PC-3 (cell line): ENCODE measurements at regions not wholly inside any gene's neighbourhood (a gene's known extent, or its start where the extent isn't known, plus 50 kb on each side); places are given as distances from the start of the nearest gene placed in this dataset.
A peak's percentile ranks its signal among the peaks of the same experiment; 100 is the strongest.
"Not testable (repeated sequence)": the region's sequence is repeated elsewhere in the genome, so short reads cannot be mapped to it uniquely, and the experiment has no call there.

Source experiments
- ATAC-seq: fragments of 200-7000 bp; cut with Tn5 transposase; 2 replicates; pipeline ENCODE4 v1.9.1; 2020; ENCODE audit warnings: mild to moderate bottlenecking, moderate library complexity
- BruUV-seq: library from RNA; stranded (reverse); fragments of 400-500 nt; replicated peaks from 2 replicates; lab custom pipeline; 2021; lab: Mats Ljungman, UMichigan
- CTCF ChIA-PET: fragments of 300-600 bp; sonication (Branson Sonifier 250); formaldehyde crosslinking; loops from one replicate; lab custom pipeline; 2022; ENCODE audit warnings: antibody characterized with exemption; lab: Charles Lee
- POLR2A ChIA-PET: fragments of 300-600 bp; sonication (Branson Sonifier 250); formaldehyde crosslinking; loops from one replicate; lab custom pipeline; 2022; ENCODE audit warnings: antibody characterized with exemption; ENCODE audit not compliant: unreplicated experiment; lab: Charles Lee
- DNase-seq: peaks from one replicate; pipeline ENCODE4 v3.0.0-alpha.2; 2015
- H2AFZ ChIP-seq: fragments of 300-600 bp; sonication (generic); 2 replicates; pipeline ENCODE4 v1.6.0; 2016; ENCODE audit warnings: antibody characterized with exemption, low read length
- H3F3A ChIP-seq: fragments of 300-600 bp; sonication (generic); one replicate; pipeline ENCODE4 v1.6.0; 2017; ENCODE audit warnings: antibody characterized with exemption, low read length, control low read depth, mild to moderate bottlenecking; ENCODE audit not compliant: unreplicated experiment
- H3K27ac ChIP-seq: fragments of 300-600 bp; sonication (generic); 2 replicates; pipeline ENCODE4 v1.5.1; 2016; ENCODE audit warnings: mild to moderate bottlenecking, low read length
- H3K27me3 ChIP-seq: fragments of 300-600 bp; sonication (generic); 2 replicates; pipeline ENCODE4 v1.6.1; 2016; ENCODE audit warnings: low read length, mixed read lengths
- H3K36me3 ChIP-seq: fragments of 300-600 bp; sonication (generic); 2 replicates; pipeline ENCODE4 v1.6.1; 2016; ENCODE audit warnings: low read depth, mixed run types, low read length, mixed read lengths
- H3K4me1 ChIP-seq: fragments of 300-600 bp; sonication (generic); 2 replicates; pipeline ENCODE4 v1.5.1; 2016; ENCODE audit warnings: low read length; ENCODE audit not compliant: insufficient read depth
- H3K4me2 ChIP-seq: fragments of 300-600 bp; sonication (generic); 2 replicates; pipeline ENCODE4 v1.6.0; 2016; ENCODE audit warnings: low read length
- H3K4me3 ChIP-seq: fragments of 300-600 bp; sonication (generic); 2 replicates; pipeline ENCODE4 v1.5.1; 2016; ENCODE audit warnings: mild to moderate bottlenecking, low read length, mixed read lengths
- H3K79me2 ChIP-seq: fragments of 300-600 bp; sonication (generic); 2 replicates; pipeline ENCODE4 v1.6.1; 2017; ENCODE audit warnings: low read length, mixed read lengths
- H3K9ac ChIP-seq: fragments of 300-600 bp; sonication (generic); 2 replicates; pipeline ENCODE4 v1.6.0; 2016; ENCODE audit warnings: mild to moderate bottlenecking, low read length
- H3K9me2 ChIP-seq: fragments of 300-600 bp; sonication (generic); replicated peaks from 2 replicates; pipeline ENCODE4 v1.6.1; 2016; ENCODE audit warnings: mixed run types, low read length, mixed read lengths
- H3K9me3 ChIP-seq: fragments of 300-600 bp; sonication (generic); 2 replicates; pipeline ENCODE4 v1.6.1; 2016; ENCODE audit warnings: low read length, mixed read lengths
- H4K20me1 ChIP-seq: fragments of 300-600 bp; sonication (generic); 2 replicates; pipeline ENCODE4 v1.6.1; 2016; ENCODE audit warnings: low read length, mixed read lengths
- EZH2 ChIP-seq: fragments of 300-600 bp; sonication (generic); IDR thresholded peaks from one replicate; pipeline ENCODE4 v1.6.1; 2017; ENCODE audit warnings: antibody characterized with exemption, mild to moderate bottlenecking, low read length; ENCODE audit not compliant: unreplicated experiment
- EZH2phosphoT487 ChIP-seq: fragments of 300-600 bp; sonication (generic); IDR thresholded peaks from 2 replicates; pipeline ENCODE4 v1.6.1; 2018; ENCODE audit warnings: mild to moderate bottlenecking, antibody characterized with exemption, low read length, borderline replicate concordance
- intact Hi-C: fragments of 100-400 bp; cut with micrococcal nuclease; formaldehyde crosslinking; loops from 2 replicates; pipeline ENCODE4 v1.9.0; 2023
- TF ChIP-seq, protein P1 (sequence below): fragments of 300-600 bp; sonication (generic); conservative IDR thresholded peaks from 2 replicates; pipeline ENCODE4 v1.5.1; 2017; ENCODE audit warnings: antibody characterized with exemption, low read depth, mild to moderate bottlenecking, low read length

DNA sequence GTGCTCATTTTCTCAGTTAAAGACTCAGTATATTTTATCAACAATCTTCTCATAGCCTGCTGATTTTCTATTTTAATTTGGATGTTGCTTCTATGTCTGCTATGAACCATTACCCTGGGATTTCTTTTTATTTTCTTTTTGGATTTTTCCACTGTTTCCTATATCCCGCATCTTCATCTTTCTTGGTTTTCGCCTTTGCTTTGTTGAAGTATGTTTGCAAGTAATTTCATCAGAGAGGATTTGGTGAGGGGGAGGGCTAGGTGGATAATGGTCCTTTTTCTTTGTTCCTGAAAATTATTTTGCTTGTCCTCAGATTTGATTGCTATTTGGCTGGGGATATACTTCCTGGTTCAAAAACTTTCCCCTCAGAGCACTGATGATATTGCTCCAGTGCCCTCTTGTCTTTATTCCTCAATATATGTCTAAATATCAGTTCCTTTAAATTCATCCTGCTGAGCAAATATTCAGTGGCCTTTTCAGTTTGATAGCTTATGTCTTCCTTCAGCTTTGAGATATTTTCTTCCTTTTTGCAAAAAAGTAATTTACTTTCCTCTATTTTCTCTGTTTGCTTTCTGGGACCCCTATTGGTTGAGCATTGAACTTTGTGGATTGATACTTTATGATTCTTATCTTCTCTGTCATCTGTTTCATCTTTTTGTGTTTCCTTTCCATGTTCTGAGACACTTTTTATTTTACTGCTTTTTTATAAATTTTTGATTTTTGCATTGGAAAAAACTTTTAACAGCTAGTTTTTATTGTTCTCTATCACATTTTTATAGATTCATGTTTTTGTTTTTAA, 227.6 kb upstream of the ELL2 start:
- H3K9ac ChIP-seq: no peak overlapping the region
- H3F3A ChIP-seq: no peaks in the 10 kb centered on the region
- no peak overlapping the region for H3K4me2 ChIP-seq
- intact Hi-C loops: no loop called here
- BruUV-seq: no TSS peak
- H4K20me1 ChIP-seq: no peaks in the 10 kb centered on the region
- no peaks in the 10 kb centered on the region for H3K9me3 ChIP-seq
- no peaks in the 10 kb centered on the region for H3K79me2 ChIP-seq
- no peak overlapping the region for H2AFZ ChIP-seq
- DNase-seq: no peak
- no peaks in the 10 kb centered on the region for H3K9me2 ChIP-seq
- ChIA-PET CTCF (no interaction called here), POLR2A (no interaction called here)
- ATAC-seq: no peak
- no peaks in the 10 kb centered on the region for H3K36me3 ChIP-seq
- H3K27ac ChIP-seq: no peak overlapping the region
- TF ChIP-seq, protein P1, sequence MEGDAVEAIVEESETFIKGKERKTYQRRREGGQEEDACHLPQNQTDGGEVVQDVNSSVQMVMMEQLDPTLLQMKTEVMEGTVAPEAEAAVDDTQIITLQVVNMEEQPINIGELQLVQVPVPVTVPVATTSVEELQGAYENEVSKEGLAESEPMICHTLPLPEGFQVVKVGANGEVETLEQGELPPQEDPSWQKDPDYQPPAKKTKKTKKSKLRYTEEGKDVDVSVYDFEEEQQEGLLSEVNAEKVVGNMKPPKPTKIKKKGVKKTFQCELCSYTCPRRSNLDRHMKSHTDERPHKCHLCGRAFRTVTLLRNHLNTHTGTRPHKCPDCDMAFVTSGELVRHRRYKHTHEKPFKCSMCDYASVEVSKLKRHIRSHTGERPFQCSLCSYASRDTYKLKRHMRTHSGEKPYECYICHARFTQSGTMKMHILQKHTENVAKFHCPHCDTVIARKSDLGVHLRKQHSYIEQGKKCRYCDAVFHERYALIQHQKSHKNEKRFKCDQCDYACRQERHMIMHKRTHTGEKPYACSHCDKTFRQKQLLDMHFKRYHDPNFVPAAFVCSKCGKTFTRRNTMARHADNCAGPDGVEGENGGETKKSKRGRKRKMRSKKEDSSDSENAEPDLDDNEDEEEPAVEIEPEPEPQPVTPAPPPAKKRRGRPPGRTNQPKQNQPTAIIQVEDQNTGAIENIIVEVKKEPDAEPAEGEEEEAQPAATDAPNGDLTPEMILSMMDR: no peak
- no peak for TF ChIP-seq EZH2phosphoT487
- no peak for TF ChIP-seq EZH2
- no peaks in the 10 kb centered on the region for H3K27me3 ChIP-seq
- H3K4me1 ChIP-seq: peaks cover 13% of the 10 kb centered on the region
- no peak overlapping the region for H3K4me3 ChIP-seq

GRCh38 chr5:96187309-96188027, 225.8 kb upstream of the ELL2 start:
- no peaks in the 10 kb centered on the region for H3K9me3 ChIP-seq
- peaks cover 13% of the 10 kb centered on the region for H3K4me1 ChIP-seq
- no peaks in the 10 kb centered on the region for H3K79me2 ChIP-seq
- H3K27ac ChIP-seq: peak overlapping the region; percentile 33
- TF ChIP-seq EZH2: no peak
- no peak for TF ChIP-seq EZH2phosphoT487
- TF ChIP-seq, protein P1: no peak
- H4K20me1 ChIP-seq: no peaks in the 10 kb centered on the region
- peak; percentile 40; the same call in 1 of the 2 replicates for ATAC-seq
- H3K4me2 ChIP-seq: 0 out of 2 replicates have a peak overlapping the region, but pooled peaks have one; percentile 1
- no peaks in the 10 kb centered on the region for H3F3A ChIP-seq
- no peak overlapping the region for H3K9ac ChIP-seq
- H2AFZ ChIP-seq: no peak overlapping the region
- ChIA-PET POLR2A (no interaction called here), CTCF (no interaction called here)
- H3K36me3 ChIP-seq: no peaks in the 10 kb centered on the region
- intact Hi-C loops: no loop called here
- BruUV-seq: no TSS peak
- H3K9me2 ChIP-seq: no peaks in the 10 kb centered on the region
- DNase-seq: peak; percentile 83
- H3K4me3 ChIP-seq: no peak overlapping the region
- H3K27me3 ChIP-seq: no peaks in the 10 kb centered on the region

GRCh38 chr5:96184510-96184909, 222.9 kb upstream of the ELL2 start:
- POLR2A ChIA-PET, H4K20me1 ChIP-seq, DNase-seq, H3K27me3 ChIP-seq, BruUV-seq, H3K79me2 ChIP-seq, CTCF ChIA-PET, H3K4me3 ChIP-seq, H3K4me2 ChIP-seq, H2AFZ ChIP-seq, ATAC-seq, H3K9me3 ChIP-seq, H3K9ac ChIP-seq, H3F3A ChIP-seq, H3K36me3 ChIP-seq, H3K27ac ChIP-seq, intact Hi-C loops, H3K9me2 ChIP-seq: not testable (repeated sequence)
- peaks cover 22% of the 10 kb centered on the region for H3K4me1 ChIP-seq
